ENCODE measurements at regions not wholly inside any gene's neighbourhood (a gene's known extent, or its start where the extent isn't known, plus 50 kb on each side); places are given as distances from the start of the nearest gene placed in this dataset.
"Not testable (repeated sequence)": the region's sequence is repeated elsewhere in the genome, so short reads cannot be mapped to it uniquely, and the experiment has no call there.

- H3K4me1 ChIP-seq (ENCODE audit: control insufficient read depth, insufficient read depth, low read length); H3K9me3 ChIP-seq (ENCODE audit: control insufficient read depth, insufficient read depth, low read depth, low read length); H3K27ac ChIP-seq (ENCODE audit: extremely low read depth, low read depth, low read length); H3K4me3 ChIP-seq (ENCODE audit: low read depth, low read length); POLR2A ChIA-PET; H3K36me3 ChIP-seq (ENCODE audit: control insufficient read depth in 2 of 2, insufficient read depth in 1 of 2, low read length in 2 of 2): not testable (repeated sequence)
- peak; percentile 75 for TF ChIP-seq ZNF146 (tag by site-specific recombination; IDR thresholded peaks at IDR 0.05)
- CTCF ChIA-PET: interaction anchor here (0.7 kb wide), 1 partner anchor 151 kb away, joined by 4 read pairs; no protein-coding TSS in a partner anchor
Observed at GRCh38 chr1:199843096-199843495, 184.4 kb upstream of the NR5A2 start.

GRCh38 chr1:199843861-199844260 lies 183.6 kb upstream of the NR5A2 start:
- no peak overlapping the region for H3K27ac ChIP-seq (ENCODE audit: extremely low read depth, low read depth, low read length)
- TF ChIP-seq, protein P1, sequence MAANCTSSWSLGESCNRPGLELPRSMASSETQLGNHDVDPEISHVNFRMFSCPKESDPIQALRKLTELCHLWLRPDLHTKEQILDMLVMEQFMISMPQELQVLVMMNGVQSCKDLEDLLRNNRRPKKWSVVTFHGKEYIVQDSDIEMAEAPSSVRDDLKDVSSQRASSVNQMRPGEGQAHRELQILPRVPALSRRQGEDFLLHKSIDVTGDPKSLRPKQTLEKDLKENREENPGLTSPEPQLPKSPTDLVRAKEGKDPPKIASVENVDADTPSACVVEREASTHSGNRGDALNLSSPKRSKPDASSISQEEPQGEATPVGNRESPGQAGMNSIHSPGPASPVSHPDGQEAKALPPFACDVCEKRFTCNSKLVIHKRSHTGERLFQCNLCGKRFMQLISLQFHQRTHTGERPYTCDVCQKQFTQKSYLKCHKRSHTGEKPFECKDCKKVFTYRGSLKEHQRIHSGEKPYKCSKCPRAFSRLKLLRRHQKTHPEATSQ (tag by site-specific recombination; IDR thresholded peaks at IDR 0.05): no peak
- CTCF ChIA-PET: no interaction called here
- no peaks in the 10 kb centered on the region for H3K36me3 ChIP-seq (ENCODE audit: control insufficient read depth in 2 of 2, insufficient read depth in 1 of 2, low read length in 2 of 2)
- no peaks in the 10 kb centered on the region for H3K9me3 ChIP-seq (ENCODE audit: control insufficient read depth, insufficient read depth, low read depth, low read length)
- H3K4me1 ChIP-seq (ENCODE audit: control insufficient read depth, insufficient read depth, low read length): no peaks in the 10 kb centered on the region
- POLR2A ChIA-PET: no interaction called here
- H3K4me3 ChIP-seq (ENCODE audit: low read depth, low read length): no peak overlapping the region

GRCh38 chr1:199847021-199847420 lies 180.5 kb upstream of the NR5A2 start:
- ChIA-PET POLR2A (no interaction called here), CTCF (no interaction called here)
- no peaks in the 10 kb centered on the region for H3K4me1 ChIP-seq (ENCODE audit: control insufficient read depth, insufficient read depth, low read length)
- H3K36me3 ChIP-seq (ENCODE audit: control insufficient read depth in 2 of 2, insufficient read depth in 1 of 2, low read length in 2 of 2): no peaks in the 10 kb centered on the region
- no peak overlapping the region for H3K27ac ChIP-seq (ENCODE audit: extremely low read depth, low read depth, low read length)
- H3K9me3 ChIP-seq (ENCODE audit: control insufficient read depth, insufficient read depth, low read depth, low read length): no peaks in the 10 kb centered on the region
- no peak overlapping the region for H3K4me3 ChIP-seq (ENCODE audit: low read depth, low read length)
- no peak for TF ChIP-seq ZBTB26 (tag by site-specific recombination; optimal IDR thresholded peaks at IDR 0.05)
- TF ChIP-seq PRDM6 (tag by site-specific recombination; IDR thresholded peaks at IDR 0.05): no peak
- no peak for TF ChIP-seq ZNF510 (tag by site-specific recombination; IDR thresholded peaks at IDR 0.05; ENCODE audit: insufficient replicate concordance)
- no peak for TF ChIP-seq ZNF133 (tag by site-specific recombination; IDR thresholded peaks at IDR 0.05)
- TF ChIP-seq ZBTB49 (tag by site-specific recombination; IDR thresholded peaks at IDR 0.05; ENCODE audit: low read depth): no peak
- TF ChIP-seq, protein P2, sequence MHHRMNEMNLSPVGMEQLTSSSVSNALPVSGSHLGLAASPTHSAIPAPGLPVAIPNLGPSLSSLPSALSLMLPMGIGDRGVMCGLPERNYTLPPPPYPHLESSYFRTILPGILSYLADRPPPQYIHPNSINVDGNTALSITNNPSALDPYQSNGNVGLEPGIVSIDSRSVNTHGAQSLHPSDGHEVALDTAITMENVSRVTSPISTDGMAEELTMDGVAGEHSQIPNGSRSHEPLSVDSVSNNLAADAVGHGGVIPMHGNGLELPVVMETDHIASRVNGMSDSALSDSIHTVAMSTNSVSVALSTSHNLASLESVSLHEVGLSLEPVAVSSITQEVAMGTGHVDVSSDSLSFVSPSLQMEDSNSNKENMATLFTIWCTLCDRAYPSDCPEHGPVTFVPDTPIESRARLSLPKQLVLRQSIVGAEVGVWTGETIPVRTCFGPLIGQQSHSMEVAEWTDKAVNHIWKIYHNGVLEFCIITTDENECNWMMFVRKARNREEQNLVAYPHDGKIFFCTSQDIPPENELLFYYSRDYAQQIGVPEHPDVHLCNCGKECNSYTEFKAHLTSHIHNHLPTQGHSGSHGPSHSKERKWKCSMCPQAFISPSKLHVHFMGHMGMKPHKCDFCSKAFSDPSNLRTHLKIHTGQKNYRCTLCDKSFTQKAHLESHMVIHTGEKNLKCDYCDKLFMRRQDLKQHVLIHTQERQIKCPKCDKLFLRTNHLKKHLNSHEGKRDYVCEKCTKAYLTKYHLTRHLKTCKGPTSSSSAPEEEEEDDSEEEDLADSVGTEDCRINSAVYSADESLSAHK (tag by site-specific recombination; IDR thresholded peaks at IDR 0.05): no peak
- no peak for TF ChIP-seq ZNF433 (tag by site-specific recombination; IDR thresholded peaks at IDR 0.05; ENCODE audit: low read depth)
- no peak for TF ChIP-seq ZNF211 (tag by site-specific recombination; IDR thresholded peaks at IDR 0.05; ENCODE audit: low read depth)
- no peak for TF ChIP-seq ZBTB1 (tag by site-specific recombination; IDR thresholded peaks at IDR 0.05)
- TF ChIP-seq OVOL3 (tag by site-specific recombination; IDR thresholded peaks at IDR 0.05): no peak
- TF ChIP-seq INSM2 (tag by site-specific recombination; IDR thresholded peaks at IDR 0.05): no peak
- no peak for TF ChIP-seq ZNF132 (tag by site-specific recombination; IDR thresholded peaks at IDR 0.05; ENCODE audit: borderline replicate concordance)
- TF ChIP-seq ZBTB21 (tag by site-specific recombination; IDR thresholded peaks at IDR 0.05): no peak
- TF ChIP-seq SCRT1 (tag by site-specific recombination; IDR thresholded peaks at IDR 0.05; ENCODE audit: borderline replicate concordance): no peak
- no peak for TF ChIP-seq ZNF280D (tag by site-specific recombination; IDR thresholded peaks at IDR 0.05)

Measured in HEK293 (cell line).